Mesendoderm (in vitro differentiated cells): ENCODE measurements at regions not wholly inside any gene's neighbourhood (a gene's known extent, or its start where the extent isn't known, plus 50 kb on each side); places are given as distances from the start of the nearest gene placed in this dataset.
A peak's percentile ranks its signal among the peaks of the same experiment; 100 is the strongest.

Experiments
- DNase-seq: peaks from one replicate; pipeline ENCODE4 v3.0.0; 2013
- H2AK5ac ChIP-seq: 2 replicates; pipeline ENCODE4 v1.6.1; 2013; ENCODE audit warnings: low read length, inconsistent platforms
- H2BK120ac ChIP-seq: 2 replicates; pipeline ENCODE4 v1.6.1; 2013; ENCODE audit warnings: low read depth, mild to moderate bottlenecking, low read length, moderate library complexity, mixed read lengths
- H2BK15ac ChIP-seq: replicated peaks from 2 replicates; pipeline ENCODE4 v1.6.1; 2013; ENCODE audit warnings: low read depth, mild to moderate bottlenecking, moderate library complexity
- H2BK5ac ChIP-seq: 2 replicates; pipeline ENCODE4 v1.6.1; 2013; ENCODE audit warnings: low read length, inconsistent platforms
- H3K18ac ChIP-seq: 2 replicates; pipeline ENCODE4 v1.6.1; 2013; ENCODE audit warnings: mild to moderate bottlenecking, low read length, mixed read lengths
- H3K23ac ChIP-seq: one replicate; pipeline ENCODE4 v1.6.1; 2013; ENCODE audit warnings: low read length
- H3K27ac ChIP-seq: 2 replicates; pipeline ENCODE4 v1.5.1; 2013; ENCODE audit warnings: low read depth, mild to moderate bottlenecking, inconsistent platforms, low read length, moderate library complexity
- H3K27me3 ChIP-seq: 2 replicates; pipeline ENCODE4 v1.6.1; 2013; ENCODE audit warnings: low read length, control low read depth, mild to moderate bottlenecking, inconsistent platforms; ENCODE audit not compliant: insufficient read depth, poor library complexity
- H3K36me3 ChIP-seq: 2 replicates; pipeline ENCODE4 v1.6.1; 2013; ENCODE audit warnings: low read length, inconsistent platforms; ENCODE audit not compliant: control insufficient read depth, insufficient read depth
- H3K4ac ChIP-seq: one replicate; pipeline ENCODE4 v1.6.1; 2013; ENCODE audit warnings: low read depth, mild to moderate bottlenecking, low read length, moderate library complexity
- H3K4me1 ChIP-seq: 2 replicates; pipeline ENCODE4 v1.6.1; 2013; ENCODE audit warnings: low read depth, low read length, inconsistent platforms; ENCODE audit not compliant: control insufficient read depth
- H3K4me2 ChIP-seq: 2 replicates; pipeline ENCODE4 v1.6.1; 2013; ENCODE audit warnings: low read length
- H3K4me3 ChIP-seq: 2 replicates; pipeline ENCODE4 v1.5.1; 2013; ENCODE audit warnings: mild to moderate bottlenecking, low read length
- H3K56ac ChIP-seq: one replicate; pipeline ENCODE4 v1.6.1; 2013; ENCODE audit warnings: low read length
- H3K79me1 ChIP-seq: 2 replicates; pipeline ENCODE4 v1.6.1; 2013; ENCODE audit warnings: low read length, inconsistent platforms
- H3K79me2 ChIP-seq: 2 replicates; pipeline ENCODE4 v1.6.1; 2013; ENCODE audit warnings: mild to moderate bottlenecking, low read length; ENCODE audit not compliant: control insufficient read depth, insufficient read depth
- H3K9ac ChIP-seq: 2 replicates; pipeline ENCODE4 v1.6.1; 2013; ENCODE audit warnings: low read length, inconsistent platforms
- H4K5ac ChIP-seq: one replicate; pipeline ENCODE4 v1.6.1; 2013; ENCODE audit warnings: low read length
- H4K8ac ChIP-seq: one replicate; pipeline ENCODE4 v1.6.1; 2013; ENCODE audit warnings: low read depth, mild to moderate bottlenecking, control low read depth, low read length, moderate library complexity
- WGBS: extraction: QIAGEN DNeasy Blood & Tissue Kit; methylation state at CpG from one replicate; pipeline ENCODE4 v1.1.7; 2013; ENCODE audit warnings: low lambda C conversion rate, missing lambda C conversion rate; ENCODE audit not compliant: insufficient coverage; ENCODE audit errors: extremely low coverage; 5-methylcytosine and 5-hydroxymethylcytosine counted together

- Histone ChIP-seq H2BK120ac (no peak overlapping the region), H3K23ac (no peak overlapping the region), H3K18ac (no peak overlapping the region), H3K4me1 (peaks cover 3% of the 10 kb centered on the region), H3K9ac (peak overlapping the region; percentile 35), H3K56ac (peak overlapping the region; percentile 68), H4K5ac (no peak overlapping the region), H3K4ac (no peak overlapping the region), H3K79me2 (no peaks in the 10 kb centered on the region), H3K79me1 (no peaks in the 10 kb centered on the region), H3K27me3 (peaks cover 2% of the 10 kb centered on the region), H4K8ac (no peak overlapping the region), H2AK5ac (no peak overlapping the region), H3K4me2 (peak overlapping the region; percentile 28), H3K4me3 (no peak overlapping the region), H3K36me3 (no peaks in the 10 kb centered on the region), H3K27ac (no peak overlapping the region), H2BK15ac (no peak overlapping the region), H2BK5ac (no peak overlapping the region)
- DNase-seq: no peak
- WGBS: no CpG with 5 or more reads among the region's 30 CpGs
These were observed 167.4 kb upstream of the LRFN2 start for GRCh38 chr6:40754461-40755045.

- no peak overlapping the region for H3K27ac ChIP-seq
- H3K23ac ChIP-seq: no peak overlapping the region
- WGBS: no CpG with 5 or more reads among the region's 3 CpGs
- H3K4me1 ChIP-seq: peaks cover 3% of the 10 kb centered on the region
- no peak overlapping the region for H2BK5ac ChIP-seq
- no peak overlapping the region for H2AK5ac ChIP-seq
- H3K27me3 ChIP-seq: peaks cover 2% of the 10 kb centered on the region
- H3K56ac ChIP-seq: no peak overlapping the region
- H2BK120ac ChIP-seq: no peak overlapping the region
- no peak overlapping the region for H4K5ac ChIP-seq
- H3K4ac ChIP-seq: no peak overlapping the region
- no peak overlapping the region for H4K8ac ChIP-seq
- H3K79me2 ChIP-seq: no peaks in the 10 kb centered on the region
- H3K4me3 ChIP-seq: no peak overlapping the region
- DNase-seq: no peak
- no peak overlapping the region for H3K9ac ChIP-seq
- no peaks in the 10 kb centered on the region for H3K79me1 ChIP-seq
- H2BK15ac ChIP-seq: no peak overlapping the region
- H3K18ac ChIP-seq: no peak overlapping the region
- no peaks in the 10 kb centered on the region for H3K36me3 ChIP-seq
- no peak overlapping the region for H3K4me2 ChIP-seq
These were observed 166.7 kb upstream of the LRFN2 start for GRCh38 chr6:40753675-40754448.

GRCh38 chr6:40753048-40753447 is 165.9 kb upstream of the LRFN2 start:
- Histone ChIP-seq H3K36me3 (no peaks in the 10 kb centered on the region), H3K79me1 (no peaks in the 10 kb centered on the region), H3K4me1 (peaks cover 3% of the 10 kb centered on the region), H2BK5ac (no peak overlapping the region), H3K4me2 (no peak overlapping the region), H3K27ac (no peak overlapping the region), H3K23ac (no peak overlapping the region), H4K5ac (no peak overlapping the region), H3K79me2 (no peaks in the 10 kb centered on the region), H4K8ac (no peak overlapping the region), H3K9ac (no peak overlapping the region), H2BK120ac (no peak overlapping the region), H3K4me3 (no peak overlapping the region), H2AK5ac (no peak overlapping the region), H3K56ac (no peak overlapping the region), H3K18ac (no peak overlapping the region), H2BK15ac (no peak overlapping the region), H3K4ac (no peak overlapping the region), H3K27me3 (peaks cover 2% of the 10 kb centered on the region)
- DNase-seq: no peak
- no CpG with 5 or more reads among the region's 3 CpGs for WGBS

- WGBS: no CpG with 5 or more reads among the region's 4 CpGs
- DNase-seq: peak; percentile 34
These were observed 157.7 kb upstream of the LRFN2 start for GRCh38 chr6:40744835-40745234.

DNA sequence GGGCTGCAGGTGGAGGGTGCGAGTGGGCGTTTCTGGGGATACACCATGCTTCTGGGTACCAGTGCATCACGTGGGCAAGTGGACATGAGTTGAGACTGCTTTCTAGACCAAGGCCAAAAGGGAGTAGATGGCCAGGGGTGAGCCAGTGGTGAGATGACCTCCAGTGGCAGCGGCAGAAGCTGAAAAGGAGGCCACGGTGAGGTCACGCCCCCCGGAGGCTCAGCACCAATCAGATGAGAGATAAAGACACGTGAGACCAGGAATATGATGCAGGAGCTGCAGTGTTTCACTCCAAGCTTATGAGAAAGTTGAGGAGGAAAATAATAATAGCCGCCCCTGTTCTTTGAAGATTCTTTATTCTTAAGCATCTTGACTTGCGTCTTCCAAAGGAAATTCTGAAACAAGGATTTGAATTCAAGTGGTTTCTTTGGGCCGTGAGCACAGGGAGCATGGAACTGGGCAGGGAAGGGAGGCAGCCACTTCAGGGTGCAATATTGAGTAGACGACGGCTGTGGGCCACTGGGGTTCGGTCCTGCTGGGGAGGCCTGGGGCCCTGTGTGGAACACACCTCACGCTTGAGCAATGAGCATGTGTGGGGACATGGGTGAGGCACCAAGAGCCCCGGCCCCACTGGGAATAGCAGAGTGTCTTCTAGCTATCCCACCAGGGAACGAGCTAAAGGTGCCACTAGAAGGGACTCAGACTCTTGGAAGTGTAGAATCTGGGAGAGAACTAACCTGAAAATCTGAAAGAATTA is 156.7 kb upstream of the LRFN2 start:
- no peak overlapping the region for H2AK5ac ChIP-seq
- no peak overlapping the region for H4K5ac ChIP-seq
- H3K79me1 ChIP-seq: no peaks in the 10 kb centered on the region
- no peaks in the 10 kb centered on the region for H3K36me3 ChIP-seq
- no peak overlapping the region for H3K9ac ChIP-seq
- H3K18ac ChIP-seq: no peak overlapping the region
- DNase-seq: peak; percentile 44
- H4K8ac ChIP-seq: no peak overlapping the region
- H3K79me2 ChIP-seq: no peaks in the 10 kb centered on the region
- no peak overlapping the region for H3K56ac ChIP-seq
- H3K4me1 ChIP-seq: no peaks in the 10 kb centered on the region
- H2BK15ac ChIP-seq: no peak overlapping the region
- H3K4me2 ChIP-seq: no peak overlapping the region
- H3K23ac ChIP-seq: no peak overlapping the region
- H3K27me3 ChIP-seq: no peaks in the 10 kb centered on the region
- no peak overlapping the region for H3K4me3 ChIP-seq
- no peak overlapping the region for H3K27ac ChIP-seq
- no CpG with 5 or more reads among the region's 17 CpGs for WGBS
- no peak overlapping the region for H2BK120ac ChIP-seq
- no peak overlapping the region for H3K4ac ChIP-seq
- H2BK5ac ChIP-seq: no peak overlapping the region

More at GRCh38 chr6:40744835-40745234, 157.7 kb upstream of the LRFN2 start:
- Histone ChIP-seq H3K56ac (no peak overlapping the region), H3K18ac (no peak overlapping the region), H3K4me3 (no peak overlapping the region), H3K4ac (no peak overlapping the region), H2AK5ac (no peak overlapping the region), H3K4me1 (no peaks in the 10 kb centered on the region), H2BK15ac (no peak overlapping the region), H3K36me3 (no peaks in the 10 kb centered on the region), H3K4me2 (no peak overlapping the region), H3K79me1 (no peaks in the 10 kb centered on the region), H4K8ac (no peak overlapping the region), H3K27me3 (no peaks in the 10 kb centered on the region), H3K27ac (no peak overlapping the region), H2BK5ac (no peak overlapping the region), H4K5ac (no peak overlapping the region), H3K23ac (no peak overlapping the region), H3K9ac (no peak overlapping the region), H2BK120ac (no peak overlapping the region), H3K79me2 (no peaks in the 10 kb centered on the region)
